Fibroblast of lung (primary cell): ENCODE measurements at regions not wholly inside any gene's neighbourhood (a gene's known extent, or its start where the extent isn't known, plus 50 kb on each side); places are given as distances from the start of the nearest gene placed in this dataset.
A peak's percentile ranks its signal among the peaks of the same experiment; 100 is the strongest.

Experiments used
- DNase-seq, 2 donors: peaks; one replicate each; pipeline versions ENCODE4 v3.0.0 to v3.0.0-alpha.2; 2010; ENCODE audit warnings: low read depth in 2 of 2
- H2AFZ ChIP-seq: 2 replicates; pipeline ENCODE4 v1.5.1; 2012; ENCODE audit warnings: low read length, control low read depth, inconsistent platforms
- H3K27ac ChIP-seq: 2 replicates; pipeline ENCODE4 v1.5.1; 2011; ENCODE audit warnings: low read length, control low read depth; ENCODE audit not compliant: insufficient read depth
- H3K27me3 ChIP-seq: 2 replicates; pipeline ENCODE4 v1.5.1; 2011; ENCODE audit warnings: mild to moderate bottlenecking, low read length; ENCODE audit not compliant: control insufficient read depth, insufficient read depth
- H3K36me3 ChIP-seq: 2 replicates; pipeline ENCODE4 v1.5.1; 2011; ENCODE audit warnings: low read length; ENCODE audit not compliant: control insufficient read depth, insufficient read depth
- H3K4me1 ChIP-seq: 2 replicates; pipeline ENCODE4 v1.5.1; 2011; ENCODE audit warnings: low read length; ENCODE audit not compliant: control insufficient read depth, insufficient read depth; ENCODE audit errors: extremely low read depth
- H3K4me2 ChIP-seq: 2 replicates; pipeline ENCODE4 v1.5.1; 2011; ENCODE audit warnings: low read length, control low read depth; ENCODE audit not compliant: insufficient read depth; ENCODE audit errors: extremely low read depth
- H3K4me3 ChIP-seq, 4 experiments: fragments of 200-600 bp in 1 of 4; sonication (generic) in 1 of 4; replicated peaks in 1 of 4; 2 replicates each; pipeline ENCODE4 v1.5.1; 2011 to 2016; ENCODE audit warnings: low read length in 4 of 4, low read depth in 3 of 4, mild to moderate bottlenecking in 3 of 4, control low read depth in 2 of 4, inconsistent platforms in 1 of 4, mixed read lengths in 1 of 4; ENCODE audit not compliant: insufficient read depth in 1 of 4; ENCODE audit errors: control extremely low read depth in 1 of 4
- H3K79me2 ChIP-seq: 2 replicates; pipeline ENCODE4 v1.5.1; 2012; ENCODE audit warnings: mild to moderate bottlenecking, low read length, inconsistent platforms; ENCODE audit not compliant: control insufficient read depth, insufficient read depth
- H3K9ac ChIP-seq: 2 replicates; pipeline ENCODE4 v1.5.1; 2011; ENCODE audit warnings: mild to moderate bottlenecking, low read length, control low read depth; ENCODE audit not compliant: insufficient read depth
- H3K9me3 ChIP-seq: 2 replicates; pipeline ENCODE4 v1.5.1; 2012; ENCODE audit warnings: low read depth, low read length; ENCODE audit not compliant: control insufficient read depth, insufficient read depth
- H4K20me1 ChIP-seq: 2 replicates; pipeline ENCODE4 v1.5.1; 2011; ENCODE audit warnings: low read length; ENCODE audit not compliant: control insufficient read depth, insufficient read depth; ENCODE audit errors: extremely low read depth
- CTCF ChIP-seq, 2 donors: IDR thresholded peaks in 1 of 2; conservative IDR thresholded peaks in 1 of 2; 1 replicate in 1 of 2; 2 replicates in 1 of 2; pipeline ENCODE4 v1.5.1; 2011 to 2012; ENCODE audit warnings: low read length in 2 of 2, control low read depth in 1 of 2, inconsistent platforms in 1 of 2, low read depth in 1 of 2, mild to moderate bottlenecking in 1 of 2
- EZH2 ChIP-seq: IDR thresholded peaks from 2 replicates; pipeline ENCODE4 v1.5.1; 2012; ENCODE audit warnings: low read length, control low read depth, mild to moderate bottlenecking; ENCODE audit errors: missing control alignments

- H3K9me3 ChIP-seq = no peaks in the 10 kb centered on the region
- H3K36me3 ChIP-seq = no peaks in the 10 kb centered on the region
- no peak overlapping the region for H2AFZ ChIP-seq
- no peak overlapping the region for H3K4me3 ChIP-seq
- TF ChIP-seq CTCF (conservative IDR thresholded peaks at IDR 0.05 in 1 of 2, IDR thresholded peaks at IDR 0.05 in 1 of 2; ENCODE audit: low read depth in 1 of 2, low read length in 2 of 2) (peak; percentile 15 to 37), EZH2 (no peak)
- H3K27me3 ChIP-seq = no peaks in the 10 kb centered on the region
- H3K9ac ChIP-seq = no peak overlapping the region
- no peaks in the 10 kb centered on the region for H4K20me1 ChIP-seq
- no peak overlapping the region for H3K27ac ChIP-seq
- H3K4me1 ChIP-seq = no peaks in the 10 kb centered on the region
- no peaks in the 10 kb centered on the region for H3K79me2 ChIP-seq
- no peak overlapping the region for H3K4me2 ChIP-seq
- DNase-seq = peak in 1 of 2 donors; percentile 25
Measured at GRCh38 chr10:43901302-43901701, 252.6 kb upstream of the ZNF32 start.

- Histone ChIP-seq H3K27me3 (no peaks in the 10 kb centered on the region), H3K4me1 (no peaks in the 10 kb centered on the region), H3K79me2 (no peaks in the 10 kb centered on the region), H3K9me3 (no peaks in the 10 kb centered on the region), H3K4me2 (no peak overlapping the region), H3K4me3 (no peak overlapping the region), H4K20me1 (no peaks in the 10 kb centered on the region), H2AFZ (no peak overlapping the region), H3K36me3 (no peaks in the 10 kb centered on the region), H3K27ac (no peak overlapping the region), H3K9ac (no peak overlapping the region)
- TF ChIP-seq CTCF (conservative IDR thresholded peaks at IDR 0.05 in 1 of 2, IDR thresholded peaks at IDR 0.05 in 1 of 2; ENCODE audit: low read depth in 1 of 2, low read length in 2 of 2) = no peak
- TF ChIP-seq EZH2 = no peak
- no peak for DNase-seq
Measured at GRCh38 chr10:43900571-43900970, 251.9 kb upstream of the ZNF32 start.

- Histone ChIP-seq H3K27ac (no peak overlapping the region), H3K27me3 (no peaks in the 10 kb centered on the region), H3K36me3 (no peaks in the 10 kb centered on the region), H3K79me2 (no peaks in the 10 kb centered on the region), H3K4me1 (no peaks in the 10 kb centered on the region), H3K4me3 (no peak overlapping the region), H3K9me3 (no peaks in the 10 kb centered on the region), H3K9ac (no peak overlapping the region), H3K4me2 (no peak overlapping the region), H2AFZ (no peak overlapping the region), H4K20me1 (no peaks in the 10 kb centered on the region)
- DNase-seq = no peak
- TF ChIP-seq CTCF (conservative IDR thresholded peaks at IDR 0.05 in 1 of 2, IDR thresholded peaks at IDR 0.05 in 1 of 2; ENCODE audit: low read depth in 1 of 2, low read length in 2 of 2) = no peak
- TF ChIP-seq EZH2 = no peak
Measured at GRCh38 chr10:43899224-43899959, 250.7 kb upstream of the ZNF32 start.
